Adrenal gland (tissue), 5 donors: ENCODE measurements at regions not wholly inside any gene's neighbourhood (a gene's known extent, or its start where the extent isn't known, plus 50 kb on each side); places are given as distances from the start of the nearest gene placed in this dataset.

Source experiments
- CTCF ChIP-seq, 6 experiments: fragments of 450-650 bp in 4 of 6; fragments of 200-600 bp in 2 of 6; sonication (generic) in 1 of 6; IDR thresholded peaks; 1 replicate in 5 of 6; 2 replicates in 1 of 6; pipeline versions ENCODE4 v1.5.1 to v1.8.0; 2016 to 2021; ENCODE audit warnings: antibody characterized with exemption in 6 of 6, mild to moderate bottlenecking in 2 of 6, moderate library complexity in 1 of 6
- POLR2A ChIP-seq, 2 donors: fragments of 450-650 bp; IDR thresholded peaks; one replicate each; pipeline ENCODE4 v1.6.1; 2017; ENCODE audit warnings: antibody characterized with exemption in 2 of 2, mild to moderate bottlenecking in 2 of 2, moderate library complexity in 1 of 2
- donor health status: DM: no; HTN: no; CAD: no.

GRCh38 chrX:64792598-64793337, 183.5 kb downstream of the ZC4H2 start:
- TF ChIP-seq CTCF (IDR thresholded peaks at IDR 0.05), result no peak
- no peak for TF ChIP-seq POLR2A (IDR thresholded peaks at IDR 0.05)
